GM12873 (cell line): ENCODE measurements at regions not wholly inside any gene's neighbourhood (a gene's known extent, or its start where the extent isn't known, plus 50 kb on each side); places are given as distances from the start of the nearest gene placed in this dataset.

Source experiments
- CTCF ChIP-seq: IDR thresholded peaks from 2 replicates; pipeline ENCODE4 v1.5.1; 2012; ENCODE audit warnings: low read depth, mild to moderate bottlenecking, moderate library complexity, low read length, control low read depth; ENCODE audit not compliant: insufficient read depth; ENCODE audit errors: missing control alignments

- TF ChIP-seq CTCF, result no peak
Measured at GRCh38 chr17:52228823-52229222, 70.3 kb upstream of the CA10 start.

- TF ChIP-seq CTCF, result no peak
Measured at GRCh38 chr17:52227926-52228325, 69.4 kb upstream of the CA10 start.

GRCh38 chr17:52213451-52213850, 54.9 kb upstream of the CA10 start:
- no peak for TF ChIP-seq CTCF

- no peak for TF ChIP-seq CTCF
Measured at GRCh38 chr17:52212851-52213250, 54.3 kb upstream of the CA10 start.

GRCh38 chr17:52209507-52209906, 51.0 kb upstream of the CA10 start:
- no peak for TF ChIP-seq CTCF
